Muscle of leg (tissue), 3 donors: ENCODE measurements at regions not wholly inside any gene's neighbourhood (a gene's known extent, or its start where the extent isn't known, plus 50 kb on each side); places are given as distances from the start of the nearest gene placed in this dataset.
"Not testable (repeated sequence)": the region's sequence is repeated elsewhere in the genome, so short reads cannot be mapped to it uniquely, and the experiment has no call there.

Source experiments
- DNase-seq: peaks from one replicate; pipeline ENCODE4 v3.0.0; 2013
- H3K27ac ChIP-seq: one replicate; pipeline ENCODE4 v1.5.1; 2013; ENCODE audit warnings: mild to moderate bottlenecking, low read length, control low read depth
- H3K27me3 ChIP-seq: one replicate; pipeline ENCODE4 v1.6.1; 2013; ENCODE audit warnings: low read length; ENCODE audit not compliant: control insufficient read depth, insufficient read depth
- H3K36me3 ChIP-seq: one replicate; pipeline ENCODE4 v1.6.1; 2013; ENCODE audit warnings: low read length; ENCODE audit not compliant: control insufficient read depth, insufficient read depth
- H3K4me1 ChIP-seq: one replicate; pipeline ENCODE4 v1.6.1; 2013; ENCODE audit warnings: low read length; ENCODE audit not compliant: control insufficient read depth, insufficient read depth
- H3K4me3 ChIP-seq: one replicate; pipeline ENCODE4 v1.5.1; 2013; ENCODE audit warnings: low read length, control low read depth
- H3K9me3 ChIP-seq: replicated peaks from 2 replicates; pipeline ENCODE4 v1.6.1; 2013; ENCODE audit warnings: low read depth, low read length; ENCODE audit not compliant: control insufficient read depth
- WGBS: methylation state at CpG from one replicate; pipeline ENCODE4 v1.1.5; 2013; ENCODE audit warnings: missing lambda C conversion rate; ENCODE audit not compliant: insufficient coverage; 5-methylcytosine and 5-hydroxymethylcytosine counted together

DNA sequence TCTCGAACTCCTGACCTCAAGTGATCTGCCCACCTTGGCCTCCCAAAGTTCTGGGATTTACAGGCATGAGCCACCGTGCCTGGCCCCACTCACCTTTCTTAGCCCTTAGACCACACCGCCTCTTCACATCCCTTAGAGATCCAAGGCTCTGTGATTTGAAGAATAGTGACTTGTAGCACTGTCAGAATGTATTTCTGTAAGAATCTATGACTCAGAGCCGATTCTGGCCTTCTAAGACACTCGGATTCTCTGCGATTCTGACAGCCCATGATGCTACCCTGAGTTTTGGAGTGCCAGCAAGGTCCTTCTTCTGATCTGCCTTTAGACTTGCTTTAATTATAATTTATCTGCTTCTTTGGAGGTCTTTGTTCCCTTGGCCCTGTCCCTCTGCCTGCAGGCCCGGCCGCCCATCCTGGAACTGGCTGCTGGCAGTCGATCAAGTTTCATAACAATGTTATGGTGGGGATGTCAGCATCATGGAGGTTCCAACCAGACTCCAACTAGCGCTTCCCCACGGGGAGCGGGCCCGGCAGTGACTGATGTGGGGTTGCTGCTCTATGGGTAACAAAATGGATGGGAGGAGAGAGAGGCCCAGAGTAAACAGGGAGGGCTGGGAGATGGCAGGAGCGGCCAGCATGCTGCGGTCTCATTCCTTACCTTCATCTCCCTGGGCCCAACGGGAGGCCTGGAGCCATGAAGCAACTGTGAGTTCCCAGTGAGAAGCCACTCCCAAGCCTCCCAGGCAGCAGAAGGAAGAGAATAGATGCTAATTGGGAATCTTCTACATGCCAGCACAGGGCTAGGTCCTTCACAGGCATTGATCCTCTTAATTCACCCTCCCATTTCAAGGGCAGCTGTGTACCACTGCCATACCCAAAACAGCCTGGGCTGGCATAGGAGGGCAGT is 55.7 kb upstream of the RASD2 start:
- WGBS: 48% methylated on average over 4 of the region's 16 CpGs
- peaks cover 8% of the 10 kb centered on the region for H3K27me3 ChIP-seq
- H3K36me3 ChIP-seq: no peaks in the 10 kb centered on the region
- H3K27ac ChIP-seq: no peak overlapping the region
- no peak overlapping the region for H3K4me3 ChIP-seq
- peaks cover 10% of the 10 kb centered on the region for H3K4me1 ChIP-seq
- no peak for DNase-seq
- peaks cover 3% of the 10 kb centered on the region for H3K9me3 ChIP-seq

DNA sequence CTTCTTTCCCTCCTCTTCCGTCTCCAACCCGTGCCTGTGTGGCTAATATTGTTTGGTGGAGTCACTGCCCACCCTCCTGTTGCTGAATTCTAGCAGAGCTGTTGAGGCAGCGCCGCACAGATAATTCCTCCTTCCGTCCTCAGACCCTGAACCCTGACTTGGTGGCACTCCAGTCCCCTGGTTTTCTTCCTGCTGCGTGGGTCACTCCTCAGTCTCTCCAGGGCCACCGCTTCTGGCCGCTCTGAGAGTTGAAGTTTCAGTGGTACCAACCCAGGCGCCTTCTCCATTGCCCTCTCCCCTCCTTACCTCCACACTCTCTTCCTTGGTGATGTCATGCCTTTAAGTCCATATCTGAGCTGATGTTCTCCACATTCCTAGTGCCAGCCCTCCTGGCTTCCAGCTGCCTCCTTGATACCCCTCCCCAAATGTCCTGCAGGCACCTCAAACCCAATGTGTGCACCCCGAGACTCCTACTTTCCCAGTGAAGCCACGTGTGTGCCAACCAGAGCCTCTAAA is 54.5 kb upstream of the RASD2 start:
- peaks cover 2% of the 10 kb centered on the region for H3K27me3 ChIP-seq
- no peak overlapping the region for H3K4me3 ChIP-seq
- peaks cover 2% of the 10 kb centered on the region for H3K4me1 ChIP-seq
- WGBS: 80% methylated on average over 7 of the region's 11 CpGs
- H3K27ac ChIP-seq: no peak overlapping the region
- no peak for DNase-seq
- H3K9me3 ChIP-seq: peaks cover 3% of the 10 kb centered on the region
- H3K36me3 ChIP-seq: no peaks in the 10 kb centered on the region

DNA sequence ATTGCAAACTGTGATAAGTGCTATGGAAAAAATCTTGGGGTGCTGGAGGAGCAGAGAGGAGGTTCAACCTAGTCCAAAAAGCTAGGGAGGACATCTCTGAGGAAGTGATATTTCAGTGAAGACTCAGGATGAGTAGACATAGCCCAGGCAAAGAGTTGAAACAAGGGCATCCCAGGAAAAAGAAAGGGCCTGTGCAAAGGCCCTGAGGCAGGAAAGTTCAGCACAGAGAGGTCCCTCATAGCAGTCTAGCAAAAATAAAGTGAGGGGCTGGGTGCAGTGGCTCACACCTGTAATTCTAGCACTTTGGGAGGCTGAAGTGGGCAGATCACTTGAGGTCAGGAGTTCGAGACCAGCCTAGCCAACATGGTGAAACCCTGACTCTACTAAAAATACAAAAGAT is 53.0 kb upstream of the RASD2 start:
- WGBS: 83% methylated on average over 1 of the region's 1 CpG
- H3K4me3 ChIP-seq, H3K27me3 ChIP-seq, DNase-seq, H3K36me3 ChIP-seq, H3K4me1 ChIP-seq, H3K27ac ChIP-seq, H3K9me3 ChIP-seq: not testable (repeated sequence)

DNA sequence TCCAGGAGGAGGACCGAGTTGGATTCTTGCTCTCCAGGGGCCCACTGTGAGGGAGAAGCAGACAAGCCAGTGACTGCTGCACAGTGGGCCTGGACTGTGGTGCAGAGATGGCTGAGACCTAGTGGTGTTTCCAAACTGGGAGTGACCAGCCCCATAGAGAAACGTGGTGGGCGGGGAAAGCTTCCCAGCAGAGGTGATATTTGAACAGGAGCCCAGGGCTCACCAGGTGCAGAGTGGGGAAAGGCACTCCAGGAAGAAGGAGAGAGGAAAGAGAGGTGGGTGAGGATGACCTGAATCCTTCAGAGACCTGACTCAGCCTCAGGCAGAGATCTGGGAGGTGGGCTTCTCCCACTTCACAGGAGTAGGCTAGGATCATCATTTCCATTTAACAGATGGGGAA is 52.1 kb upstream of the RASD2 start:
- DNase-seq: no peak
- 19% methylated on average over 3 of the region's 3 CpGs for WGBS

DNA sequence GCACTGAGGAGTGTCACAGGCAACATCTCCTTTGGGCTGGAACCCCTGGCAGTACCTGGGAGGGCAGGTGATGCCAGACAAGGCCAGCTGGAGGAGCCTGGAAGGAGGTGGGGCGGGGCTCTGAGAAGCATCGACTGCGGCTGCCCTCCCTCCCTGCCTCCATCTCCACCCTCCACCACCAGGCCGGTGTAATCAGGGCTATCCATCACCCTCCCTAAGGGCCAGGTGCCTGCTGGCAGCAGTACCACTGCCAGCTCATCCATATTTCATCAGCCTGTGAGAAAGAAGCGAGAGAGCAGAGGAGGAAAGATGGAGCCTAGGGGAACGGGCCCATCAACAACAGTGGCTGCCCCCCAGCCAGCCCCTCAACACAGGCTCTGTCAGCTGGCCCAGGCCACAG is 51.4 kb upstream of the RASD2 start:
- H3K36me3 ChIP-seq: no peaks in the 10 kb centered on the region
- WGBS: no CpG with 5 or more reads among the region's 6 CpGs

More for the DNA sequence above, 52.1 kb upstream of the RASD2 start:
- Histone ChIP-seq H3K27ac (no peak overlapping the region), H3K4me1 (no peaks in the 10 kb centered on the region), H3K9me3 (no peaks in the 10 kb centered on the region), H3K27me3 (no peaks in the 10 kb centered on the region), H3K36me3 (no peaks in the 10 kb centered on the region), H3K4me3 (no peak overlapping the region)

More for the DNA sequence above, 51.4 kb upstream of the RASD2 start:
- Histone ChIP-seq H3K9me3 (no peaks in the 10 kb centered on the region), H3K4me3 (no peak overlapping the region), H3K27me3 (no peaks in the 10 kb centered on the region), H3K4me1 (no peaks in the 10 kb centered on the region), H3K27ac (no peak overlapping the region)
- DNase-seq: no peak
